ENCODE measurements at regions not wholly inside any gene's neighbourhood (a gene's known extent, or its start where the extent isn't known, plus 50 kb on each side); places are given as distances from the start of the nearest gene placed in this dataset.
"Not testable (repeated sequence)": the region's sequence is repeated elsewhere in the genome, so short reads cannot be mapped to it uniquely, and the experiment has no call there.

DNA sequence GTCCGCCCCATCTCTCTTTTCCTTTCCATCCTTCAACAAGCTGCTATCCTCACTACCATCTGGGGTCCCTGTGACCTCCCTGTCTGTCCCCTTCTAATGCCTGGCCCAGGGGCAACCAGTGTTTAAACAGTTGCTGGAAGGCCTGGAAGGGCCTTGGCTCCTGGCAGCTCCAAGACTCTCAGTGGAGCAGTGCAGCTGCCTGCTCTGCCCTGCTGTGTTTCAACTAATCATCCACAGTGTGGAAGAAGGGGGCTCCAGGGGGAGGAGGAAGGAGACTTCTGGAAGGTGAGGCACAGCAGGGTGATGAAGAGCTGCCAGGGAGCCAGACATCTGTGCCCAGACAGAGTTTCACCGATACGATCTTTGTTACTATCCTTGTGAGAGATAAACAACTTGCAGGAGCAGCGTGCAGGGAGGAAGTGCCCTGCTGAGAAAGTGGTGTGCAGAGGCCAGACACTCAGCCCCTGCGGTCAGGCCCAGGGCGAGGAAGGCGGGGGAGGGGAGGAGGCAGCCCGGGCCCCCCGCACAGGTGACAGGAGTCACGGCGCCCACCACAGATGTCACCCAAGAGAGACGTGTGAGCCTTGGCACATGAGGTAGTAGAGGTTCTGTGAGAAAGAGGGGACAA lies 1061.8 kb downstream of the BCL11B start:
- H3K27me3 ChIP-seq (ENCODE audit: insufficient read depth, poor library complexity, severe bottlenecking), result no peaks in the 10 kb centered on the region
- no peak for DNase-seq (ENCODE audit: low spot score)
- H3K4me1 ChIP-seq (ENCODE audit: insufficient read depth, poor library complexity, severe bottlenecking), result no peaks in the 10 kb centered on the region
- H3K36me3 ChIP-seq (ENCODE audit: low read depth), result no peaks in the 10 kb centered on the region
- H3K27ac ChIP-seq (ENCODE audit: poor library complexity, severe bottlenecking), result no peak overlapping the region
- no peaks in the 10 kb centered on the region for H3K9me3 ChIP-seq (ENCODE audit: severe bottlenecking)
- no peak overlapping the region for H3K4me3 ChIP-seq (ENCODE audit: severe bottlenecking)
- TF ChIP-seq, protein P1, sequence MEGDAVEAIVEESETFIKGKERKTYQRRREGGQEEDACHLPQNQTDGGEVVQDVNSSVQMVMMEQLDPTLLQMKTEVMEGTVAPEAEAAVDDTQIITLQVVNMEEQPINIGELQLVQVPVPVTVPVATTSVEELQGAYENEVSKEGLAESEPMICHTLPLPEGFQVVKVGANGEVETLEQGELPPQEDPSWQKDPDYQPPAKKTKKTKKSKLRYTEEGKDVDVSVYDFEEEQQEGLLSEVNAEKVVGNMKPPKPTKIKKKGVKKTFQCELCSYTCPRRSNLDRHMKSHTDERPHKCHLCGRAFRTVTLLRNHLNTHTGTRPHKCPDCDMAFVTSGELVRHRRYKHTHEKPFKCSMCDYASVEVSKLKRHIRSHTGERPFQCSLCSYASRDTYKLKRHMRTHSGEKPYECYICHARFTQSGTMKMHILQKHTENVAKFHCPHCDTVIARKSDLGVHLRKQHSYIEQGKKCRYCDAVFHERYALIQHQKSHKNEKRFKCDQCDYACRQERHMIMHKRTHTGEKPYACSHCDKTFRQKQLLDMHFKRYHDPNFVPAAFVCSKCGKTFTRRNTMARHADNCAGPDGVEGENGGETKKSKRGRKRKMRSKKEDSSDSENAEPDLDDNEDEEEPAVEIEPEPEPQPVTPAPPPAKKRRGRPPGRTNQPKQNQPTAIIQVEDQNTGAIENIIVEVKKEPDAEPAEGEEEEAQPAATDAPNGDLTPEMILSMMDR (IDR thresholded peaks at IDR 0.05; ENCODE audit: poor library complexity, severe bottlenecking), result no peak
- no peak; the same call in 2 of the 3 replicates for ATAC-seq (ENCODE audit: low read depth)

- H3K36me3 ChIP-seq (ENCODE audit: low read depth), result no peaks in the 10 kb centered on the region
- H3K4me3 ChIP-seq (ENCODE audit: severe bottlenecking), result no peak overlapping the region
- H3K4me1 ChIP-seq (ENCODE audit: insufficient read depth, poor library complexity, severe bottlenecking), result no peaks in the 10 kb centered on the region
- TF ChIP-seq, protein P1 (IDR thresholded peaks at IDR 0.05; ENCODE audit: poor library complexity, severe bottlenecking), result no peak
- H3K27ac ChIP-seq (ENCODE audit: poor library complexity, severe bottlenecking), result no peak overlapping the region
- no peak for DNase-seq (ENCODE audit: low spot score)
- H3K27me3 ChIP-seq (ENCODE audit: insufficient read depth, poor library complexity, severe bottlenecking), result no peaks in the 10 kb centered on the region
- H3K9me3 ChIP-seq (ENCODE audit: severe bottlenecking), result no peaks in the 10 kb centered on the region
- no peak for ATAC-seq (ENCODE audit: low read depth)
These were observed 1054.5 kb downstream of the BCL11B start for GRCh38 chr14:98217530-98217929.

- no peaks in the 10 kb centered on the region for H3K27me3 ChIP-seq (ENCODE audit: insufficient read depth, poor library complexity, severe bottlenecking)
- H3K4me3 ChIP-seq (ENCODE audit: severe bottlenecking), result no peak overlapping the region
- H3K9me3 ChIP-seq (ENCODE audit: severe bottlenecking), result no peaks in the 10 kb centered on the region
- no peak for ATAC-seq (ENCODE audit: low read depth)
- no peaks in the 10 kb centered on the region for H3K4me1 ChIP-seq (ENCODE audit: insufficient read depth, poor library complexity, severe bottlenecking)
- DNase-seq (ENCODE audit: low spot score), result no peak
- H3K36me3 ChIP-seq (ENCODE audit: low read depth), result no peaks in the 10 kb centered on the region
- TF ChIP-seq, protein P1 (IDR thresholded peaks at IDR 0.05; ENCODE audit: poor library complexity, severe bottlenecking), result no peak
- no peak overlapping the region for H3K27ac ChIP-seq (ENCODE audit: poor library complexity, severe bottlenecking)
These were observed 1053.8 kb downstream of the BCL11B start for GRCh38 chr14:98218218-98218617.

GRCh38 chr14:98219638-98220037 lies 1052.4 kb downstream of the BCL11B start:
- no peaks in the 10 kb centered on the region for H3K27me3 ChIP-seq (ENCODE audit: insufficient read depth, poor library complexity, severe bottlenecking)
- ATAC-seq (ENCODE audit: low read depth), result no peak
- no peaks in the 10 kb centered on the region for H3K4me1 ChIP-seq (ENCODE audit: insufficient read depth, poor library complexity, severe bottlenecking)
- H3K9me3 ChIP-seq (ENCODE audit: severe bottlenecking), result no peaks in the 10 kb centered on the region
- H3K36me3 ChIP-seq (ENCODE audit: low read depth), result no peaks in the 10 kb centered on the region
- H3K27ac ChIP-seq (ENCODE audit: poor library complexity, severe bottlenecking), result no peak overlapping the region
- TF ChIP-seq, protein P1 (IDR thresholded peaks at IDR 0.05; ENCODE audit: poor library complexity, severe bottlenecking), result no peak
- no peak for DNase-seq (ENCODE audit: low spot score)
- H3K4me3 ChIP-seq (ENCODE audit: severe bottlenecking), result no peak overlapping the region

DNA sequence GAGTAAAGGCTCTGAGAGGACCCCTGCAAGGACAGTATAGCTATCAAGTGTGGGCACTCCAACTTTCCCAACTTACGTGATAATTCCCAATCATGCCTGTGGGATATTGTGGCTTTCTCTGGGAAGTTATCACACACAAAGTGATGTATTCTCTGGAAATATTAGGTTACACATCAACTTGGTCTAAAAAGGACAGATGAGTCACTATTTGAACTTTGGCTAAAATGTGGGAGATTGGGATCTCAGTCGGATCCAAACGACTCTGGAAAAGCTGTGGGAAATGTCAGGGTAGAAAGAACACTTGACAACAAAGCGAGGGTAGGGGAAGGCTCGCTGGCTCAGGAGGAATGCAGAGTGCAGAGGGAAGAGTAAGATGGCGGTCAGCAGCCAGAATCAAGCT lies 1048.9 kb downstream of the BCL11B start:
- H3K27ac ChIP-seq (ENCODE audit: poor library complexity, severe bottlenecking), result no peak overlapping the region
- no peaks in the 10 kb centered on the region for H3K4me1 ChIP-seq (ENCODE audit: insufficient read depth, poor library complexity, severe bottlenecking)
- no peaks in the 10 kb centered on the region for H3K36me3 ChIP-seq (ENCODE audit: low read depth)
- no peaks in the 10 kb centered on the region for H3K9me3 ChIP-seq (ENCODE audit: severe bottlenecking)
- TF ChIP-seq, protein P1 (IDR thresholded peaks at IDR 0.05; ENCODE audit: poor library complexity, severe bottlenecking), result no peak
- ATAC-seq (ENCODE audit: low read depth) (no peak), DNase-seq (ENCODE audit: low spot score) (no peak)
- no peak overlapping the region for H3K4me3 ChIP-seq (ENCODE audit: severe bottlenecking)
- H3K27me3 ChIP-seq (ENCODE audit: insufficient read depth, poor library complexity, severe bottlenecking), result no peaks in the 10 kb centered on the region

- not testable (repeated sequence) for H3K27me3 ChIP-seq (ENCODE audit: insufficient read depth, poor library complexity, severe bottlenecking)
These were observed 1048.3 kb downstream of the BCL11B start for GRCh38 chr14:98223710-98224109.

More at GRCh38 chr14:98223710-98224109, 1048.3 kb downstream of the BCL11B start:
- H3K27ac ChIP-seq (ENCODE audit: poor library complexity, severe bottlenecking); H3K4me3 ChIP-seq (ENCODE audit: severe bottlenecking); H3K36me3 ChIP-seq (ENCODE audit: low read depth); DNase-seq (ENCODE audit: low spot score); H3K9me3 ChIP-seq (ENCODE audit: severe bottlenecking); H3K4me1 ChIP-seq (ENCODE audit: insufficient read depth, poor library complexity, severe bottlenecking); ATAC-seq (ENCODE audit: low read depth): not testable (repeated sequence)

Measured in RWPE2 (cell line).